ENCODE measurements at regions not wholly inside any gene's neighbourhood (a gene's known extent, or its start where the extent isn't known, plus 50 kb on each side); places are given as distances from the start of the nearest gene placed in this dataset.

DNA sequence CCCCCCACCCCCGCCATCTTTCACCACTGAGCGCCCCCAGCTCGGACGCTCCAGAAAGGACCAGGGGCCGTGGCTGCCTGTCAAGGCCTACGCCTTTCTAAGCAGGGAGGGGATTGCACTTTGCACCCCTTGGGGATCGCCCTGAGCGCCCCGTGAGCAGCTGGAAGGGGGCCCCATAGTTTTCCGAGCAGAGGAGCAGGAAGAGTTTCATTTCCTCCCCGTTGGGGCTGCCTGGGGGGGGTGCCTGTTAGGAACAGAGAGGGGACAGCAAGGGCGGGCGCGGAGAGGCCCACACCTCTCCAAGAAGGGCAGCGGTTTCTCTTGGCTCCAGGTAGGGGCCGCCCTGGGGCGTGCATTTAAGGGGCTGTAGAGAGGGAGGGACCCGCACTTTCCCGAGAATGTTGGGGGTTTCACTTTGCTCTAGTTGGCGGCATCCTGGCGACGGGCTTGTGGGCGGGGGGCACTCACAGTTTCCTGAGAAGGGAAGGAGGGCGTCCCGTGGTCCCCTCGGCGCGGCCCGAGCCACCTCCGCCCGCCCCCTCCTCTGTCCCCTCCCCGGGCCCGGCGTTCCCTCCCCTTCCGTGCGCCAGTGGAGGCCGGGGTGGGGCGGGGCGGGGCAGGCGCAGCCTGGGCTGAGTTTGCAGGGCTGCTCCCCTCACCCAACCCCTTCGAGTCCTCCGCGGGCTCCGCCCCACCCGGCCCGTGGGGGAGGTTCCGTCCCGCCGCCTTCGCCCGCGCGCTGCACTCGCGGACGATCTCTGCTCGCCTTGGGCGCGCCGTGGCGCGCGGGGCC, 82.3 kb upstream of the CD99 start:
- TF ChIP-seq, protein P1, sequence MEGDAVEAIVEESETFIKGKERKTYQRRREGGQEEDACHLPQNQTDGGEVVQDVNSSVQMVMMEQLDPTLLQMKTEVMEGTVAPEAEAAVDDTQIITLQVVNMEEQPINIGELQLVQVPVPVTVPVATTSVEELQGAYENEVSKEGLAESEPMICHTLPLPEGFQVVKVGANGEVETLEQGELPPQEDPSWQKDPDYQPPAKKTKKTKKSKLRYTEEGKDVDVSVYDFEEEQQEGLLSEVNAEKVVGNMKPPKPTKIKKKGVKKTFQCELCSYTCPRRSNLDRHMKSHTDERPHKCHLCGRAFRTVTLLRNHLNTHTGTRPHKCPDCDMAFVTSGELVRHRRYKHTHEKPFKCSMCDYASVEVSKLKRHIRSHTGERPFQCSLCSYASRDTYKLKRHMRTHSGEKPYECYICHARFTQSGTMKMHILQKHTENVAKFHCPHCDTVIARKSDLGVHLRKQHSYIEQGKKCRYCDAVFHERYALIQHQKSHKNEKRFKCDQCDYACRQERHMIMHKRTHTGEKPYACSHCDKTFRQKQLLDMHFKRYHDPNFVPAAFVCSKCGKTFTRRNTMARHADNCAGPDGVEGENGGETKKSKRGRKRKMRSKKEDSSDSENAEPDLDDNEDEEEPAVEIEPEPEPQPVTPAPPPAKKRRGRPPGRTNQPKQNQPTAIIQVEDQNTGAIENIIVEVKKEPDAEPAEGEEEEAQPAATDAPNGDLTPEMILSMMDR (IDR thresholded peaks at IDR 0.05; ENCODE audit: low read depth, low read length, poor library complexity, severe bottlenecking): no peak
- no peak for TF ChIP-seq EZH2phosphoT487 (IDR thresholded peaks at IDR 0.05; ENCODE audit: borderline replicate concordance, low read length)
- peak overlapping the region; percentile 63 for H3K27ac ChIP-seq (ENCODE audit: low read depth, low read length)
- H3K4me1 ChIP-seq (ENCODE audit: control insufficient read depth, low read length): peaks cover 23% of the 10 kb centered on the region
- no peaks in the 10 kb centered on the region for H3K27me3 ChIP-seq (ENCODE audit: control insufficient read depth, low read length)
- H3F3A ChIP-seq (ENCODE audit: control insufficient read depth, insufficient read depth): no peaks in the 10 kb centered on the region
- H3K79me2 ChIP-seq (ENCODE audit: control insufficient read depth, low read length): peaks cover 47% of the 10 kb centered on the region
- no peaks in the 10 kb centered on the region for H3K9me3 ChIP-seq (ENCODE audit: control insufficient read depth, insufficient read depth, low read length)
- peak overlapping the region; percentile 90 for H3K4me3 ChIP-seq (ENCODE audit: low read length)
- H3K9me2 ChIP-seq (replicated peaks; ENCODE audit: control insufficient read depth, low read length): no peaks in the 10 kb centered on the region
- H4K20me1 ChIP-seq (ENCODE audit: control insufficient read depth, insufficient read depth, low read depth, low read length): peaks cover 4% of the 10 kb centered on the region; the same call in 1 of the 2 replicates
- peak overlapping the region; percentile 90 for H3K4me2 ChIP-seq (ENCODE audit: low read length)
- H3K36me3 ChIP-seq (ENCODE audit: control insufficient read depth, low read length): peaks cover 27% of the 10 kb centered on the region

DNA sequence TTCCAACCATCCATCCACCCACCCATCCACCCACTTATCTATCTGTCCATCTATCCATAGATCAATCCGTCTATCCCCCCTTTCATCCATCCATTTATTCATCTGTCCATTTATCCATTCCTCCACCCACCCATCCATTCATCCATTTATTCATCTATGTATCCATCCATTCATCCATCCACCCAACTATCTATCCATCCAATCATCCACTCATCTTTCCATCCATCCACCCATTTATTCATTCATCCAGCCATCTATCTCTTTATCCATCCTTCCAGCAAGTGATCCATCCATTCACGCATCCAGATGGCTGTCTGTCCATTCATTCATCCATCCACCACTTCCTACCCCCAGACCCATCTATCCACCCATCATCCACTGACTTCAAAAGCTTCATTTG, 84.0 kb upstream of the CD99 start:
- Histone ChIP-seq H3K4me3 (ENCODE audit: low read length) (no peak overlapping the region), H3K79me2 (ENCODE audit: control insufficient read depth, low read length) (peaks cover 47% of the 10 kb centered on the region), H3K9me2 (replicated peaks; ENCODE audit: control insufficient read depth, low read length) (no peaks in the 10 kb centered on the region), H3K27me3 (ENCODE audit: control insufficient read depth, low read length) (no peaks in the 10 kb centered on the region), H3K4me1 (ENCODE audit: control insufficient read depth, low read length) (peaks cover 23% of the 10 kb centered on the region), H3K9me3 (ENCODE audit: control insufficient read depth, insufficient read depth, low read length) (no peaks in the 10 kb centered on the region), H3K4me2 (ENCODE audit: low read length) (peak overlapping the region; percentile 36), H3F3A (ENCODE audit: control insufficient read depth, insufficient read depth) (no peaks in the 10 kb centered on the region), H4K20me1 (ENCODE audit: control insufficient read depth, insufficient read depth, low read depth, low read length) (peaks cover 4% of the 10 kb centered on the region; the same call in 1 of the 2 replicates), H3K36me3 (ENCODE audit: control insufficient read depth, low read length) (peaks cover 10% of the 10 kb centered on the region), H3K27ac (ENCODE audit: low read depth, low read length) (no peak overlapping the region)
- TF ChIP-seq, protein P1 (IDR thresholded peaks at IDR 0.05; ENCODE audit: low read depth, low read length, poor library complexity, severe bottlenecking): no peak
- TF ChIP-seq EZH2phosphoT487 (IDR thresholded peaks at IDR 0.05; ENCODE audit: borderline replicate concordance, low read length): no peak

DNA sequence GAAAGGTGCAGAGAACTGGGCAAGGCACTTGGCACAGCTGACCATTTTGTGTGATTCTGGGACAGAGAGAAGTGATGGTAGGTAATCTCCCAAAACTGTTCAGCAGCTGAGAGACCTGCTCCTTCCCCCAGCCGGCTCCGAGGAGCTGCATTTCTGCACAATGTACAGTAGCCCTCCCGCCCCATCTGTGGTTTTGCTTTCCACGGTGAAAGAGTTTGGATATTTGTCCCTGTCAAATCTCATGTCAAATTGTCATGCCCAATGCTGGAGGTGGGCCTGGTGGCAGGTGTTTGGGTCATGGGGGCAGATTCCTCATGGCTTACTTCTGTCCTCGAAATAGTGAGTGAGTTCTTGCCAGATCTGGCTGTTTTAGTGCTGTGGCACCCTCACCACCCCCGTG, 90.5 kb upstream of the CD99 start:
- Histone ChIP-seq H3K4me3 (ENCODE audit: low read length) (no peak overlapping the region), H3K9me2 (replicated peaks; ENCODE audit: control insufficient read depth, low read length) (no peaks in the 10 kb centered on the region), H3K4me2 (ENCODE audit: low read length) (no peak overlapping the region), H3K27me3 (ENCODE audit: control insufficient read depth, low read length) (no peaks in the 10 kb centered on the region), H3K4me1 (ENCODE audit: control insufficient read depth, low read length) (no peaks in the 10 kb centered on the region), H3K36me3 (ENCODE audit: control insufficient read depth, low read length) (no peaks in the 10 kb centered on the region), H3F3A (ENCODE audit: control insufficient read depth, insufficient read depth) (no peaks in the 10 kb centered on the region), H4K20me1 (ENCODE audit: control insufficient read depth, insufficient read depth, low read depth, low read length) (no peaks in the 10 kb centered on the region), H3K9me3 (ENCODE audit: control insufficient read depth, insufficient read depth, low read length) (no peaks in the 10 kb centered on the region), H3K79me2 (ENCODE audit: control insufficient read depth, low read length) (no peaks in the 10 kb centered on the region; the same call in 1 of the 2 replicates), H3K27ac (ENCODE audit: low read depth, low read length) (no peak overlapping the region)
- no peak for TF ChIP-seq EZH2phosphoT487 (IDR thresholded peaks at IDR 0.05; ENCODE audit: borderline replicate concordance, low read length)
- TF ChIP-seq, protein P1 (IDR thresholded peaks at IDR 0.05; ENCODE audit: low read depth, low read length, poor library complexity, severe bottlenecking): no peak

Data from DOHH2 (cell line).